ENCODE measurements at regions not wholly inside any gene's neighbourhood (a gene's known extent, or its start where the extent isn't known, plus 50 kb on each side); places are given as distances from the start of the nearest gene placed in this dataset.
"Not testable (repeated sequence)": the region's sequence is repeated elsewhere in the genome, so short reads cannot be mapped to it uniquely, and the experiment has no call there.

- ATAC-seq, result no peak
- H3K27ac Mint-ChIP-seq, result no peak overlapping the region
- no peak overlapping the region for H3K4me3 Mint-ChIP-seq
- H3K9me3 Mint-ChIP-seq, result no peaks in the 10 kb centered on the region
- no peaks in the 10 kb centered on the region for H3K36me3 Mint-ChIP-seq (ENCODE audit: low read depth)
- H3K27me3 Mint-ChIP-seq, result peaks cover 18% of the 10 kb centered on the region
- H3K4me1 Mint-ChIP-seq, result peaks cover 3% of the 10 kb centered on the region
- DNase-seq, result no peak
Measured at GRCh38 chr6:43890197-43891062, 120.4 kb downstream of the VEGFA start.

GRCh38 chr6:43887906-43888683 is 118.1 kb downstream of the VEGFA start:
- DNase-seq, result no peak
- peaks cover 3% of the 10 kb centered on the region for H3K4me1 Mint-ChIP-seq
- H3K36me3 Mint-ChIP-seq (ENCODE audit: low read depth), result no peaks in the 10 kb centered on the region
- no peak overlapping the region for H3K4me3 Mint-ChIP-seq
- peaks cover 18% of the 10 kb centered on the region for H3K27me3 Mint-ChIP-seq
- no peak for ATAC-seq
- no peaks in the 10 kb centered on the region for H3K9me3 Mint-ChIP-seq
- no peak overlapping the region for H3K27ac Mint-ChIP-seq

GRCh38 chr6:43887340-43887858 is 117.4 kb downstream of the VEGFA start:
- ATAC-seq (no peak), DNase-seq (no peak)
- H3K27me3 Mint-ChIP-seq, result peaks cover 16% of the 10 kb centered on the region
- no peaks in the 10 kb centered on the region for H3K36me3 Mint-ChIP-seq (ENCODE audit: low read depth)
- H3K4me1 Mint-ChIP-seq, result peaks cover 3% of the 10 kb centered on the region
- H3K27ac Mint-ChIP-seq, result no peak overlapping the region
- H3K9me3 Mint-ChIP-seq, result no peaks in the 10 kb centered on the region
- H3K4me3 Mint-ChIP-seq, result no peak overlapping the region

GRCh38 chr6:43886717-43887339 is 116.8 kb downstream of the VEGFA start:
- ATAC-seq (no peak), DNase-seq (no peak)
- H3K36me3 Mint-ChIP-seq (ENCODE audit: low read depth), result no peaks in the 10 kb centered on the region
- no peak overlapping the region for H3K4me3 Mint-ChIP-seq
- peaks cover 3% of the 10 kb centered on the region for H3K4me1 Mint-ChIP-seq
- H3K27ac Mint-ChIP-seq, result no peak overlapping the region
- no peaks in the 10 kb centered on the region for H3K9me3 Mint-ChIP-seq
- H3K27me3 Mint-ChIP-seq, result peaks cover 14% of the 10 kb centered on the region

GRCh38 chr6:43886067-43886461 is 116.1 kb downstream of the VEGFA start:
- ATAC-seq, result no peak
- no peaks in the 10 kb centered on the region for H3K36me3 Mint-ChIP-seq (ENCODE audit: low read depth)
- no peaks in the 10 kb centered on the region for H3K9me3 Mint-ChIP-seq
- H3K27me3 Mint-ChIP-seq, result peaks cover 12% of the 10 kb centered on the region
- H3K27ac Mint-ChIP-seq, result no peak overlapping the region
- H3K4me3 Mint-ChIP-seq, result no peak overlapping the region
- no peak for DNase-seq
- peaks cover 1% of the 10 kb centered on the region for H3K4me1 Mint-ChIP-seq

GRCh38 chr6:43885399-43886066 is 115.5 kb downstream of the VEGFA start:
- Mint-ChIP-seq H3K4me3 (no peak overlapping the region), H3K36me3 (ENCODE audit: low read depth) (no peaks in the 10 kb centered on the region), H3K4me1 (no peaks in the 10 kb centered on the region), H3K27ac (no peak overlapping the region), H3K27me3 (peaks cover 9% of the 10 kb centered on the region), H3K9me3 (no peaks in the 10 kb centered on the region)
- DNase-seq, result no peak
- no peak for ATAC-seq

GRCh38 chr6:43884652-43885022 is 114.6 kb downstream of the VEGFA start:
- Mint-ChIP-seq H3K27me3 (peaks cover 5% of the 10 kb centered on the region), H3K4me3 (no peak overlapping the region), H3K27ac (no peak overlapping the region), H3K4me1 (no peaks in the 10 kb centered on the region), H3K36me3 (ENCODE audit: low read depth) (no peaks in the 10 kb centered on the region), H3K9me3 (no peaks in the 10 kb centered on the region)
- DNase-seq (no peak), ATAC-seq (no peak)

- H3K4me1 Mint-ChIP-seq, result no peaks in the 10 kb centered on the region
Measured at GRCh38 chr6:43883847-43884651, 114.0 kb downstream of the VEGFA start.

GRCh38 chr6:43882690-43883448 is 112.9 kb downstream of the VEGFA start:
- not testable (repeated sequence) for H3K27me3 Mint-ChIP-seq; ATAC-seq; H3K4me3 Mint-ChIP-seq; H3K27ac Mint-ChIP-seq; H3K9me3 Mint-ChIP-seq; H3K36me3 Mint-ChIP-seq (ENCODE audit: low read depth); DNase-seq; H3K4me1 Mint-ChIP-seq

More at GRCh38 chr6:43883847-43884651, 114.0 kb downstream of the VEGFA start:
- no peak overlapping the region for H3K4me3 Mint-ChIP-seq
- no peaks in the 10 kb centered on the region for H3K36me3 Mint-ChIP-seq (ENCODE audit: low read depth)
- DNase-seq (no peak), ATAC-seq (no peak)
- H3K27ac Mint-ChIP-seq, result no peak overlapping the region
- no peaks in the 10 kb centered on the region for H3K9me3 Mint-ChIP-seq
- peaks cover 1% of the 10 kb centered on the region for H3K27me3 Mint-ChIP-seq

- no peaks in the 10 kb centered on the region for H3K9me3 Mint-ChIP-seq
- no peak for ATAC-seq
- no peaks in the 10 kb centered on the region for H3K36me3 Mint-ChIP-seq (ENCODE audit: low read depth)
- no peak for DNase-seq
- H3K27ac Mint-ChIP-seq, result no peak overlapping the region
- no peak overlapping the region for H3K4me3 Mint-ChIP-seq
- no peaks in the 10 kb centered on the region for H3K27me3 Mint-ChIP-seq
- H3K4me1 Mint-ChIP-seq, result no peaks in the 10 kb centered on the region
Measured at GRCh38 chr6:43880236-43881137, 110.5 kb downstream of the VEGFA start.

GRCh38 chr6:43879722-43880121 is 109.7 kb downstream of the VEGFA start:
- Mint-ChIP-seq H3K9me3 (no peaks in the 10 kb centered on the region), H3K36me3 (ENCODE audit: low read depth) (no peaks in the 10 kb centered on the region), H3K4me1 (no peaks in the 10 kb centered on the region), H3K4me3 (no peak overlapping the region), H3K27me3 (no peaks in the 10 kb centered on the region), H3K27ac (no peak overlapping the region)
- ATAC-seq (no peak), DNase-seq (no peak)

- Mint-ChIP-seq H3K27me3 (no peaks in the 10 kb centered on the region), H3K4me1 (no peaks in the 10 kb centered on the region), H3K27ac (no peak overlapping the region), H3K36me3 (ENCODE audit: low read depth) (no peaks in the 10 kb centered on the region), H3K9me3 (no peaks in the 10 kb centered on the region), H3K4me3 (no peak overlapping the region)
- ATAC-seq (no peak), DNase-seq (no peak)
Measured at GRCh38 chr6:43878823-43879495, 108.9 kb downstream of the VEGFA start.
